AML-193 (cell line): ENCODE measurements at regions not wholly inside any gene's neighbourhood (a gene's known extent, or its start where the extent isn't known, plus 50 kb on each side); places are given as distances from the start of the nearest gene placed in this dataset.

Experiments
- DNase-seq, 2 experiments: peaks; one replicate each; lab custom pipeline; 2025; lab: John Stamatoyannopoulos, UW

DNA sequence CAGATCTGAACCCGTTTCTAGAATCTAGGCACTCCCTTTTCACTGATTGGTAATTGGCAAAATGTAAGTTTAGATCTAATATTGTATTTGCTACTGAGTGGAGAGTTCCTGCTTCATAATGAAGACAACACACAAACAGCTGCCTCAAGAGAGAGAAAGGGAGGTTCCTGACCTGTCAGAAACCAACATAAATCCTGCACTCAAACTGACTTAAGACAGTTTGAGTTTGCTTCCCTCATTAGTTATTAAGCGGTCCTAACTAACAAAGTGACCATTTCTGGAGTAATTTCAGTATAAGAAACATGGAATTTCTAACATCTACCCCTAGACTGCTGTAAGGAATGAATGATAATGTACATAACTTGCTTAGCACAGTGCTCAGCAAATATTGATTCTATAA, 191.2 kb downstream of the METTL4 start:
- DNase-seq: no peak

DNA sequence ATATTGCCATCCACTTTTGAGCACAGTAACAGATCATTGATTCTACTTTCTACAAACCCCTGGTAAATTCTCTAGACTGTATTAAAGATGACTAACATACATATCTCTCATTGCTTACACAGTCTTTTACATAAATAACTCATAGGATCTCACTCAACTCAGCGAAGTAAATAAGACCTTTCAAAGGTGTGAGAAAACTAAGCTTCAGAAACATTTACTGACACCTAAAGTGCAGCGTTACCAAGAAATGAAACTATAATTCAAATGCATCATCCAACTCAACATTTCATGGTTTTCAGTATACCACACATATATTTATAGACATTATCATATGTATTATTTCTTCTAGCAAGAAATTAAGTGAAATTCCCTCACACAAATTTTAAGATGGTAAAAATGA, 189.8 kb downstream of the METTL4 start:
- DNase-seq: no peak

DNA sequence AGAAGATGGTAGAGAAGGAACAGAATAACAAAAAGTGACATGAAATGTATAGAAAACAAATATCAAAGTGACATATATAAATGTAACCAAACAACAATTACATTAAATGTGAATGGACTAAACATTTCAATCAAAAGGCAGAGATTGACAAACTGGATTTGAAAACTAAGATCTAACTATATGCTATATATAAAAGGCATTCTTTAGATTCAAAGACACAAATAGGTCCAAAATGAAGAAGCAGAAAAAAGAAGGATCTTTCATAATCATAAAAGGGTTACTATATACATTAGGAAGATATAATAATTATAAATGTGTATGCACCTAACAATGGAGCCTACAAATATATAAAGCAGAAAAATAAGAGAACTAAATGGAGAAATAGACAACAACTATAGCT, 183.7 kb downstream of the METTL4 start:
- DNase-seq: no peak

DNA sequence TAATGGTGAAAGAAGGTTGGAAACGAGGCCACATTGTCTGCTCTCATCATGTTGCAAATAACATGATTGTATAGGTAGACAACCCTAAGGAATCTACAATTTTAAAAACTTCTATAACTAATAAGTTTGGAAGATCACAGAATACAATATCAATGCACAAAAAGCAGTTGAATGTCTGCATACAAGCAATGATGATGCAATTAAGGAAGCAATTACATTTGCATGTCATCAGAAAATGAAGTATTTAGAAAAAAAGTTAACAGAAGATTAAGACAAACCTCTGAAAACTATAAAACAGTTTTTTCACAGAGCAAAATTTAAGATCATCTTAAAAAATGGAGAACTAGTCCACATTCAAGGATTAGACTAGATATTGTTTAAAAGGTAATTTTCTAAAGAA, 181.1 kb downstream of the METTL4 start:
- DNase-seq: no peak

DNA sequence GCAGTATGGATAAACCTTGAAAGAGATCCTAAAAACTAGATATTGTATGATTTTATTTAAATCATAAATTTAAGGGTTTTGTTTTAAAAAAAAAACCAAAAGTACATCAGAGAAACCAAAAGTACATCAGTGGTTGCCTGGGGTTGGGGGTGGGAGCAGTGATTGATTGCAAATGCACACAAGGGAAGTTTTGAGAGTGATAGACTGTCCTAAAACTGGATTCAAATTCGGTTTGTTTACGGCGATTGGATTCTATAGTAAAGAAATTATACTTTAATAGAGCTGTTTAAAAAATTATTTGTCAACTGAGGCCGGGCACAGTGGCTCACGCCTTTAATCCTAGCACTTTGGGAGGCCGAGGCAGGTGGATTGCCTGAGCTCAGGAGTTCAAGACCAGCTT, 179.8 kb downstream of the METTL4 start:
- no peak for DNase-seq

DNA sequence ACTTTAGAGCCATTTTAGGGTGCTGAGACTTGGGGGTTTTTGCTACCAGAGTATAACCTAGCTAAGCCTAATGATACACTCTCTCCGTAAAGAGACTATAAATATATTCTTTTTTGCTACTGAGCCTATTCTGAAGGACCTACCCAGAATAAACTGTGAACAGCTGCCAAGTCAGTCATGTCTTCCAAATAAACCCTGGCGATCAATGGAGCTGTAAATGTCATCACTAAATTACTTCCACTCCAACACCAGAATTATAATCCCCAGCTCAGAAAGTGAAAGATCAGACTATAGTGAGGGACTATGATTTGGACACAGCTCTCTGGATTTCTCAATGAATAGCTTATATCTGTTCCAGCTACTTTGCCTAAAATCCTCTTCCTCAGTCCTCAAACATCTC, 178.9 kb downstream of the METTL4 start:
- no peak for DNase-seq

DNA sequence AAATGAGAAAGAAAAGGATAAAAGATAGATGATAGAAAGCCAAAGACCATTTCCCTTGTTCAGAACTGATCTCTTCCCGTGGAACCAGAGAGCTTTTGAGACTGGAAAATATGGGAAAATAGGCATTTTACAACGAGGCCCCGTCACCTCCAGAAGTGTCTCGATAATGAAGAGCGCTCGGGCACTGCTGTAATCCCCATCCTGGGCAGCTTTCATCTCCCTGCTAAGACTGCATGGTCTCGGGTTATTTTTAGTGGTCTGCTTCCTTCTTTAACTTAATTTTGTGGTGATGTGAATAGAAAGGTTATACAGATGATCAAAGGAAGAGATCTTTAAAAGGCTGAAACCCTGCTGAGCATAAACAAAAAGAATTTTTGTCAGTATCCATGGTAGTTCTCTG, 176.6 kb downstream of the METTL4 start:
- DNase-seq: no peak

DNA sequence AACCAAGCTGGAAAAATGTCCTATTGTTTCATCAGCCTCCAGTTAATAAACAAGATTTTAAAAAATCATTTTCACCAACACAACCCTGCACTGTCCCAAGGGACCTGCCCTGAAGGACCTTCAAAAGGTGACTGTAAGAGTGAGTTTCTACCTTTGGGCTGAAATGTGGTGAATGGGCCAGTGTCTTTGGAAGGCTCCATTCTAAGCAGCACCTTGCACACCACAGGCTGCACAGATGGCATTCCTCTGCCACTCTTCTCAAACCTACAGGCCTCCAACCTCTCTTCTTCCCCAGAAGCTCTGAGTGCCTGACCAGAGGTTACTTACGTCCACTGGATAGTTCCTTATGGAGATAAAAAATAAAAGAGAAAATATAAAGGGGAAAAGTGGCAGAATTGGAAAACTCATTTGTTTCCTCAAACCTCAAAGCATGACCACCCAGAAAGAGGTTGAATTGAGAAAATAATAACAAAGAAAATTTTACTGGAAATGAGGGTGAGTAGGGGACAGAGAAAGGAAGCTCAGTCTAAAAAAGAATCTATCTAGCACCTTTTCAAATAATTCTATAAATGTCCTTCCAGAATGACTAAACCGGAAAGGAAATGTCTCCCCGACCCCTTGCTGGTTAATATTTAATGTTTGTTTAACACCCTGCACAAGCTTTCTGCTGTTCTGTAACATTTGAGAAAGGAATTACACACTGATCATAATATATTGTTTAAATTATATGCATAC, 175.7 kb downstream of the METTL4 start:
- no peak for DNase-seq

DNA sequence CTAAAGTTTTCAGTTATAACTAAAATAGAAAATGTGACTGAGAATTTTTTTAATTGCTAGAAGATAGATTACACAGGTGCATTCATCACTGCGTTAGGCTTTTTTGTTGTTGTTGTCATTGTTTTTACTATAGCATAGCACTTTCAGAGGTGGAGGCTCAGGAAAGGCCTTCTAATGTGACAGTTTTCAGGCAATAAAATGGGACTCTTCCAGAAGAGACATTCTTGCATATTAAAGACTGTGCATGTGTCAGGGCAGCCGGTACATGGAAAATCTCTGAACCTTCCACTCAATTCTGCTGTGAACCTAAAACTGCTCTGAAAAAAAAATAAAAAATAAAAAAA, 175.2 kb downstream of the METTL4 start:
- DNase-seq: no peak

DNA sequence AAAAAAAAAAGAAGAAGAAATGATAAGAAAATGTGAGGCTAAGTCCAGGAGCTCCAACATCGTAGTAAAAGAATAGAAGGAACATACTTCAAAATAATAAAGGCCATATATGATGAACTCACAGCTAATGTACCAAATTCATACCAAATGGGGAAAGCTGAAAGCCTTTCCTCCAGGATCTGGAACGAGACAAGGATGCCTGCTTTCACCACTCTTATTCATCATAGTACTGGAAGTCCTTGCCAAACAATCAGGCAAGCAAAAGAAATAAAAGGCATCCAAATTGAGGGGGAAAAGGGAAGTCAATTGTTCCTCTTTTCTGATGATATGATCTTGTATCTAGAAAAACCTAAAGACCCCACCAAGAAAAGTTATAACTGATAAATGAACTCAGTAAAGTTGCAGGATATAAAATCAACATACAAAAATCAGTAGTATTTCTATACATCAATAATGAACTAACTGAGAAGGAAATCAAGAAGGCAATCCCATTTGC, 170.6 kb downstream of the METTL4 start:
- DNase-seq: peak in 1 of 2 experiments; percentile 14

DNA sequence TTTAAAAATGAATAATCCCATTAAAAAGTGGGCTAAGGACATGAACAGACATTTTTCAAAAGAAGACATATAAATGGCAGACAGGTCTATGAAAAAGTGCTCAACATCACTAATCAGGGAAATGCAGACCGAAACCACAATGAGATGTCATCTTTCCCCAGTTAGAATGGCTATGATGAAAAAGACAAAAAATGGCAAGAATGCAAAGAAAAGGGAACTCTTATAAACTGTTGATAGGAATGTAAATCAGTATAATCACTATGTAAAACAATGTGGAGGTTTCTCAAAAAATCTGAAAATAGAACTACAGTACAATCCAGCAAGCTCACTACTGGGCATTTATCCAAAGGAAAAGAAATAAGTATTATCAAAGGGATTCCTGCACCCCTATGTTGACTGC, 169.2 kb downstream of the METTL4 start:
- DNase-seq: no peak

DNA sequence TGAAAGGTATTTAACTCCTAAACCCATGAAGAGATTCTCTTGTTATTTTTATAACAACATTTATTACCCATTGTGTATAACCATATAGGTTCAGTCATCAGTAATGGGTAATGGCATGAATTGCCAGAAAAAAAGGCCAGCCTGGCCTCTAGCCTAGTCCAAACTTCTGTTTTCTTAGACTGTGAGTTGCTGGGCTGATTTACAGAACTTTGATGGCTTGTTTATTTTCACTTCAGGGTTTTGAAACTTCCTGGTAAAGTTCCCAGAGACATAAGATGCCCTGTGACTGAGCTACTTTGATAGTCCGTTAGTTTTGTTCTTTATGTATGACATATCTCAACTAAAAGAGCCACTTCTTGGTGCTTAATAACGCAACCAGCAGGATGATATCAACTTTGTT, 164.8 kb downstream of the METTL4 start:
- no peak for DNase-seq

DNA sequence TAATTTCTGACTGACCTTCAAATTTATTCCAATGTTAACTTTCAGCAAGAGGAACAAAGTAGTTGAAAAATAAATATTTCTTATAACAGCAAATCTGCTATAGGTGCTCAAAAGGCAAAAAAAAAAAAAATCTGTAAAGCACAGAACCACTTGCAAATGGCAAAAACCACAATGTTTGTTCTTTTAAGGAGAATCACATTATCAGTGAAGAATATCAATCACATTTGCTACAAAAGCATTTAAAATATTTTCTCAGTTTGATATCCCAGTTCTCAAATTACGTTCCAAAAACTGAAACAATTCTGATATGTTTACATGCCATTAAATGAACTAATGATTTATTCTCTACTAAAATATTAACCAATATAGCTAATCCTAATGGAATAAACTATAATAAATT, 163.3 kb downstream of the METTL4 start:
- no peak for DNase-seq

DNA sequence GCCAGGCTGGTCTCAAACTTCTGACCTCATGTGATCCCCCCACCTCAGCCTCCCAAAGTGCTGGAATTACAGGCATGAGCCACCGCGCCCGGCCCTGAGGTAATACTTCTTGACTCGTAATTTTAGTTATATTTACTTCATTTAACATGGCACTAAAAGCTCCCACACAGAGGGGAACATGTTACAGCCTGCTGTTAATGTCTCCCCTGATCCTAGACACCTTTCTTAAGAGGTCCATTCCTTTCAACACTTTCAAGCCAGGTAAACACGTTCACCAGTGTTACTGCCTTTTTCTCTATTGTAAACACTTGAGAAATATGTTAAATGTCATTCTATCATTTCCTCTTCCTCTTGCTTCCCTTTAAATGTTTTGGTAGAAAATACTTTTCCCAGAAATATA, 161.4 kb downstream of the METTL4 start:
- no peak for DNase-seq

DNA sequence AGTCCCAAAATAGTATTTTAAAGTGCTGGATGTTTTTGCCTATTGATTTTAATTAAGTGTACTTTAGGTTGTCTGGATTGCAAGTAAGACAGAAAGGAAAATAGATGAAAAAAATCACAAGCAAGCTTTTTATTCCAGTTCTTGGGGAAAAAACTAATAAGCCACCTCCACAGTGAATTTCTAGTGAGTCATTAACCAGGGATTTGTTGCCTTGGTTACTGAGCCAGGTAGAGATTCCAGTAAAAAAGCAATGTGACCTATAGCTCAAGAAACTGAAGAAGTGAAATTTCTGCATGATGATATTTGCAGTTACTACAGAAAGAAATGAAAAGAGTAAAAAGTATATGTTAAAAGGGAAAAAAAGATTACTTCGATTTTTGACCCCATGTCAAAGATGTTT, 160.6 kb downstream of the METTL4 start:
- no peak for DNase-seq

DNA sequence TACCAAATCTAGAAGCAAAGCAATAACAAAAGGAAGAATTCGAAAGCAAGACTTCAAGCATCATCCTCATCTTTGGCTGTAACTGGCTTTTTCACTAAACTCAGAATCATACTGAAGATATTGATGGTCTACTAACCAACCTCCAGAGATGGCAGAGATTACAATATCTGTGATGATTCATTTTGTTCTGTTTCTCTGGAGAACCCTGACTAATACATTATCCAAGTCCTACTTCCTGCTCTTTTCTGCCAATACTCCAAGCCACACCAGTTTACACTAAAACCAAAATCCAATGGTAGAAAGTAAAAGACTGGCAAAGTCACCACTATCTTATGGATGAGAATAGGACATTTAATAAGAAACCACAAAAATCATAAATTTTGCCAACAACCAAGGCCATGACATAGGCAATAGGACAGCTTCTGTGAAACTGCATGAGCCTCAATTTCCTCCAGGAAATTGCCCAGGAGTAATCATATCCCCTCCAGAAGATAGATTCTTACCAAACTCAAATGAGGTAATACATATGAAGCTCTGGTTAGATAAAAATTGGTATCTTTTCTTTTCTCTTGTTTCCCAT, 159.8 kb downstream of the METTL4 start:
- no peak for DNase-seq

DNA sequence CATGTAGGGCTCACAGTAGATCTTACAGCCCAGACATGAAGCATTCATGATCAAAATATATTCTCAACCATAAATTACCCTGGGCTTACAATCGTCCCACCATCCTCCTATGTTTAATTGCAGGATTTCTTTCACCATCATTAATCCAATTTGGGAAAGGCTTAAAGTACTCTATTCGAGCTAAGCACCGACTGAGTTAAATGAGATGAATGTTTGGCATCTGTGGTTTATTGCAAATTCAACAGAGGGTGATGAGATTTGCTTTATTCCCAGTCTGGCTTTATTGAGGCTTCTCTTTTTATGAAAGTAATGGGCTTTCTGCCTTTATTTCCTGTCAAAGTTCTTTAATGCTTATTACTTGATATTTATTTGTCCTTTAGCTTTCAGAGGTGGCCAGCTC, 159.0 kb downstream of the METTL4 start:
- no peak for DNase-seq

DNA sequence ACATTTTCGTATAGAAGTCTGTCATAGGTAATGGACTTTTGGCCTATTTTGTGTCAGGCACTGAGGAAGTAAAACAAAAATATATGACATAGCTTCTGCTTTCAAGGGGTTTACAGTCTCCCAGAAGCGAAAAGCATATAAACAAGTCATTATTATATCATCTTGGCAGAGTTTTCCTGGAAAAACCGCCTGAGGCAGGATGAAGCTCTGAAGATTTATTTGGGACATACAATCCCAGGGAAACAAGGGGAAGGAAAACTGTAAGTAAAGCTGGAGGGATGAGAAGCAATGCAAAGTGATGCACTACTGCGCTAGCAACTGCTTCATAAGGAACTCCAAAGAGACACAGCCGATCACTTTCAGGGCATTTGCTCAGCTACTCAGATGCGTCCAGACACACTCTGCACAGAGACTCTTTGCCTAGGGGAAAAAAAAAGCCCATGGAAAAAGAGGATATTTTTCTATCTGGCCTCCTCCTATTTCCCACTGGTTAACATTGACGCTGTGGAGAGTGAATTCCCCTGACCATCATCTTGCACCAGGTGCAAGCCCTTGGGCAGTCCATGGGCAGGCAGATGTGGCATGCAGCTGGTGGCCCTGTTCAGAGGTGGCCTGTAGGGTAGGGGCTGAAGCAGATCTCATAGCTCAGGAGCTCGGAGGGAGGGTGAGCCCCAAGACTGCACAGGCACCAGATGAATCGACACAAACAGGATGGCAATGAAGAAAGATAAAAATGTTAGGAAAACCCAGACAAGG, 158.1 kb downstream of the METTL4 start:
- DNase-seq: no peak

DNA sequence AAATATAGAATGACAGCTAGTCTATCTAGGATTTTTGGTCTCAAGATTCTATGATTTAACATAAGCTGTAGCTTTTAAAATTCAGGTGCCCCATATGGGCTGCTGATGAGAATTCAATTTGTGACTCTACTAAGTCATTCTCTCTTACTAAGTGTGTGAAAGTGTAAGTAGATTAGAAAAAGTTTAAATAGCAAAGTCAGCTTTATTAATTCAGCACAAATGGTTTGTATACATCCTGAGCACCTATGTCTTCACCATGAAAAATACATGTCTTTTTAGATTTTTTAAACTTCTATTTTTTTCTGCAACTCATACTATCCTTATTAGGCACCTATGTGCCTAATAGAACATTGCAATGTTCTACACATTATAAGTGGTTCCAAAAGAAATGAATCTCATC, 157.1 kb downstream of the METTL4 start:
- DNase-seq: no peak

DNA sequence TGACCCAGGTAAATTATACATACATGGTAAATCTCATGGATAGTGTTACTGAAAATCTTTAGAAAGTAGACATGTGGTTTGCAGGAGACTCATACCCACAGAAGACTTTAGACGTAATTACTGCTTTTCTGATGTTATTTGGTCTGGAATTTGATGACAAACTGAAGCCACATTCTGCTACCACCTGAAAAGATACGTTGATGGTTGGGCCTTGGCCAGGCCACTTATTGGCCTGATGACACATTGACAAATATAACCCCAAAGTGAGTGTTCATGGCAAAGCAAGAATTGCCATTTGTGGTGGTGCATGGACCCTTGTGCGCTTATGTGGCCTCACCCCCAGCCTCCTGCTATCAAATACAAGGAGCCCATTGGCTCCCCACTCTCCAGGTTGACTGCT, 155.6 kb downstream of the METTL4 start:
- no peak for DNase-seq

DNA sequence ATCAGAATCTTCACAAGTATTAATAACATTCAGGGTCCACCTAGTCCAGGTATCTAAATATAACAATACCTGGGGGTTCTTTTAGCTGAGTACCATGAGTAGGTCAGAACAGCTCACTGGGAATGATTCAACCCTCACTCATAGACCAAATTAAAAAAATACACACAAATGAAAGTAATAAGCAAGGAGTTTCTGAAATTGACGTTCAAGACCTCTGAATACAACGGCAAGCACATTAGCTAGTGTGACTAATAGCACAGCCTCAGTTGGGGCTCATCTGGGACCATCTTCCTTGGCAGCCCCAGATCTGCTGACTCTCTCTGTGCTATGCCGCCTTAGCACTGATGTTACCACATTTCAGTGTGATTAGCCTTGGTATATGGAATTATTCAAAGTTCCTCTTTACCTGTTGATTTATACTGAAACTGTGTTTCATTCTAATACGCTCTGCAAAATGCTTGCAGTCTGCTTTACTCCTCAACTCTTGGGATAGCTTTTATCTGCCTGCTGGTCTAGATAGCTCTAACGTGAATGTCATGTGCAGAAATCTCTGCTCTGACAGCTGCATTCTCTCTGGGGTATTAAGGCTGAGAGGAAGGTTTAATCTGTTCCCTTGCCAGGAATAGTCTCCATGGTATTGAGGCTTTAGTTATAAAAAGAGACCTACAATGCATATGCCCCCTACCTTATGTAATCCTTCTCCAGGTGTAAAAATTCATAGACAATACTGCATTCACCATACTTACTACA, 153.3 kb downstream of the METTL4 start:
- no peak for DNase-seq

DNA sequence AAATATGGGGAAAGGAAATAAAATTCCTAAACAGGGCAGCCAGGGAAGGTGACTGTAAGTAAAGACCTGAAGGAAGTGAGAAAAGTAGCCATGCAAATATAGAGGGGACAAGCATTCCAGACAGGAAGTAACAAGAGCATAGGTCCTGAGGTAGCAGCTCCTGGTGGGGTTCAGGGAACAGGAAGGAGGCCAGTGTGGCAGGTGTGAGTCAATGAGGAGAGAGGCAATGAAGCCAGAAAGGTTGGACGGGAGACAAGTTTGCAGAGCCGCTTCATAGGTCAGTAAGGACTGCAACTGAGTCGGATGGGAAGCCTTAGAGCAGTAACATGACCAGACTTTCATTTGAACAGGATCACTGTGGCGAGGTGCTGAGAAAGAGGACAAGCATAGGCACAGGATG, 150.9 kb downstream of the METTL4 start:
- DNase-seq: no peak

DNA sequence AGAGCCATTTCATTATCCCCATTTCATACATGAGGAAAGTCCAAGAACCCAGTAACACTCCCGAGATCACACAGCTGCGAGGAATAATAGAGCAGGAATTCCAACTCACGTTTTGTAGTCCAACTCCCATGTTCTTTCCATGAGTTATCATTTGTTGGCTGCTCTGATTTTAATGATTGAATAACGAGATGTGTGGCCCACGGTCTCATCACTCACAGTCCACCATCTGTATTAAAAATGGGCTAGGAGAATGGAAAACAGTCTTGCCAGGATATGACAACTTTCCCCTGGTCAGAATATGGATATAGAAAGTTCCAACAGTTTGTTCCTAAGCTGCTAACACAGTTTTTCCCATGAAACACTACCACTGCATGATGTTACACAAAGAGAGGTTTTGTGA, 147.5 kb downstream of the METTL4 start:
- no peak for DNase-seq
